ENCODE measurements at regions not wholly inside any gene's neighbourhood (a gene's known extent, or its start where the extent isn't known, plus 50 kb on each side); places are given as distances from the start of the nearest gene placed in this dataset.

- Histone ChIP-seq H3K27me3 (ENCODE audit: control insufficient read depth in 5 of 5, insufficient read depth in 4 of 5, low read length in 5 of 5) (peaks cover 0 to 7% (median 0%) of the 10 kb centered on the region in 5 donors), H3K4me1 (ENCODE audit: control insufficient read depth in 5 of 5, insufficient read depth in 5 of 5, low read length in 5 of 5) (peaks cover 0 to 4% (median 0%) of the 10 kb centered on the region in 5 donors), H3K36me3 (ENCODE audit: control insufficient read depth in 5 of 5, insufficient read depth in 5 of 5, low read length in 5 of 5) (no peaks in the 10 kb centered on the region), H3K27ac (ENCODE audit: low read depth, low read length) (no peak overlapping the region), H3K9me3 (ENCODE audit: control insufficient read depth in 5 of 5, low read length in 5 of 5) (no peaks in the 10 kb centered on the region), H3K9ac (ENCODE audit: low read length in 5 of 5) (no peak overlapping the region), H3K4me3 (ENCODE audit: low read depth in 1 of 5, low read length in 5 of 5) (no peak overlapping the region)
These were observed 86.2 kb upstream of the COL6A5 start for GRCh38 chr3:130259166-130259874.

- Histone ChIP-seq H3K4me3 (ENCODE audit: low read depth in 1 of 5, low read length in 5 of 5) (no peak overlapping the region), H3K27me3 (ENCODE audit: control insufficient read depth in 5 of 5, insufficient read depth in 4 of 5, low read length in 5 of 5) (peaks cover 0 to 7% (median 0%) of the 10 kb centered on the region in 5 donors), H3K9ac (ENCODE audit: low read length in 5 of 5) (no peak overlapping the region), H3K4me1 (ENCODE audit: control insufficient read depth in 5 of 5, insufficient read depth in 5 of 5, low read length in 5 of 5) (peaks cover 0 to 4% (median 0%) of the 10 kb centered on the region in 5 donors), H3K9me3 (ENCODE audit: control insufficient read depth in 5 of 5, low read length in 5 of 5) (no peaks in the 10 kb centered on the region), H3K36me3 (ENCODE audit: control insufficient read depth in 5 of 5, insufficient read depth in 5 of 5, low read length in 5 of 5) (no peaks in the 10 kb centered on the region), H3K27ac (ENCODE audit: low read depth, low read length) (no peak overlapping the region)
These were observed 84.6 kb upstream of the COL6A5 start for GRCh38 chr3:130260918-130261317.

GRCh38 chr3:130263708-130264107 lies 81.8 kb upstream of the COL6A5 start:
- Histone ChIP-seq H3K4me3 (ENCODE audit: low read depth in 1 of 5, low read length in 5 of 5) (no peak overlapping the region), H3K4me1 (ENCODE audit: control insufficient read depth in 5 of 5, insufficient read depth in 5 of 5, low read length in 5 of 5) (peaks cover 0 to 1% (median 0%) of the 10 kb centered on the region in 5 donors), H3K27me3 (ENCODE audit: control insufficient read depth in 5 of 5, insufficient read depth in 4 of 5, low read length in 5 of 5) (no peaks in the 10 kb centered on the region), H3K9ac (ENCODE audit: low read length in 5 of 5) (no peak overlapping the region), H3K36me3 (ENCODE audit: control insufficient read depth in 5 of 5, insufficient read depth in 5 of 5, low read length in 5 of 5) (no peaks in the 10 kb centered on the region), H3K9me3 (ENCODE audit: control insufficient read depth in 5 of 5, low read length in 5 of 5) (no peaks in the 10 kb centered on the region), H3K27ac (ENCODE audit: low read depth, low read length) (no peak overlapping the region)

- Histone ChIP-seq H3K4me1 (ENCODE audit: control insufficient read depth in 5 of 5, insufficient read depth in 5 of 5, low read length in 5 of 5) (no peaks in the 10 kb centered on the region), H3K4me3 (ENCODE audit: low read depth in 1 of 5, low read length in 5 of 5) (no peak overlapping the region), H3K9me3 (ENCODE audit: control insufficient read depth in 5 of 5, low read length in 5 of 5) (no peaks in the 10 kb centered on the region), H3K27me3 (ENCODE audit: control insufficient read depth in 5 of 5, insufficient read depth in 4 of 5, low read length in 5 of 5) (no peaks in the 10 kb centered on the region), H3K9ac (ENCODE audit: low read length in 5 of 5) (no peak overlapping the region), H3K36me3 (ENCODE audit: control insufficient read depth in 5 of 5, insufficient read depth in 5 of 5, low read length in 5 of 5) (no peaks in the 10 kb centered on the region), H3K27ac (ENCODE audit: low read depth, low read length) (no peak overlapping the region)
These were observed 78.7 kb upstream of the COL6A5 start for GRCh38 chr3:130266817-130267216.

- Histone ChIP-seq H3K27ac (ENCODE audit: low read depth, low read length) (no peak overlapping the region), H3K4me1 (ENCODE audit: control insufficient read depth in 5 of 5, insufficient read depth in 5 of 5, low read length in 5 of 5) (no peaks in the 10 kb centered on the region), H3K4me3 (ENCODE audit: low read depth in 1 of 5, low read length in 5 of 5) (no peak overlapping the region), H3K36me3 (ENCODE audit: control insufficient read depth in 5 of 5, insufficient read depth in 5 of 5, low read length in 5 of 5) (no peaks in the 10 kb centered on the region), H3K9me3 (ENCODE audit: control insufficient read depth in 5 of 5, low read length in 5 of 5) (no peaks in the 10 kb centered on the region), H3K27me3 (ENCODE audit: control insufficient read depth in 5 of 5, insufficient read depth in 4 of 5, low read length in 5 of 5) (peaks cover 0 to 5% (median 0%) of the 10 kb centered on the region in 5 donors), H3K9ac (ENCODE audit: low read length in 5 of 5) (no peak overlapping the region)
These were observed 69.2 kb upstream of the COL6A5 start for GRCh38 chr3:130276203-130276803.

- no peaks in the 10 kb centered on the region for H3K9me3 ChIP-seq (ENCODE audit: control insufficient read depth in 5 of 5, low read length in 5 of 5)
- H3K9ac ChIP-seq (ENCODE audit: low read length in 5 of 5), result no peak overlapping the region
- H3K4me3 ChIP-seq (ENCODE audit: low read depth in 1 of 5, low read length in 5 of 5), result no peak overlapping the region
- no peak overlapping the region for H3K27ac ChIP-seq (ENCODE audit: low read depth, low read length)
- no peaks in the 10 kb centered on the region for H3K36me3 ChIP-seq (ENCODE audit: control insufficient read depth in 5 of 5, insufficient read depth in 5 of 5, low read length in 5 of 5)
- H3K4me1 ChIP-seq (ENCODE audit: control insufficient read depth in 5 of 5, insufficient read depth in 5 of 5, low read length in 5 of 5), result no peaks in the 10 kb centered on the region
- H3K27me3 ChIP-seq (ENCODE audit: control insufficient read depth in 5 of 5, insufficient read depth in 4 of 5, low read length in 5 of 5), result peaks cover 0 to 4% (median 0%) of the 10 kb centered on the region in 5 donors
These were observed 56.8 kb upstream of the COL6A5 start for GRCh38 chr3:130288670-130289069.

- Histone ChIP-seq H3K27me3 (ENCODE audit: control insufficient read depth in 5 of 5, insufficient read depth in 4 of 5, low read length in 5 of 5) (peaks cover 0 to 4% (median 0%) of the 10 kb centered on the region in 5 donors), H3K27ac (ENCODE audit: low read depth, low read length) (no peak overlapping the region), H3K4me3 (ENCODE audit: low read depth in 1 of 5, low read length in 5 of 5) (no peak overlapping the region), H3K9ac (ENCODE audit: low read length in 5 of 5) (no peak overlapping the region), H3K9me3 (ENCODE audit: control insufficient read depth in 5 of 5, low read length in 5 of 5) (no peaks in the 10 kb centered on the region), H3K4me1 (ENCODE audit: control insufficient read depth in 5 of 5, insufficient read depth in 5 of 5, low read length in 5 of 5) (no peaks in the 10 kb centered on the region), H3K36me3 (ENCODE audit: control insufficient read depth in 5 of 5, insufficient read depth in 5 of 5, low read length in 5 of 5) (no peaks in the 10 kb centered on the region)
These were observed 54.3 kb upstream of the COL6A5 start for GRCh38 chr3:130291148-130291547.

GRCh38 chr3:130293247-130293646 lies 52.2 kb upstream of the COL6A5 start:
- Histone ChIP-seq H3K9ac (ENCODE audit: low read length in 5 of 5) (no peak overlapping the region), H3K4me3 (ENCODE audit: low read depth in 1 of 5, low read length in 5 of 5) (no peak overlapping the region), H3K9me3 (ENCODE audit: control insufficient read depth in 5 of 5, low read length in 5 of 5) (no peaks in the 10 kb centered on the region), H3K4me1 (ENCODE audit: control insufficient read depth in 5 of 5, insufficient read depth in 5 of 5, low read length in 5 of 5) (no peaks in the 10 kb centered on the region), H3K36me3 (ENCODE audit: control insufficient read depth in 5 of 5, insufficient read depth in 5 of 5, low read length in 5 of 5) (no peaks in the 10 kb centered on the region), H3K27me3 (ENCODE audit: control insufficient read depth in 5 of 5, insufficient read depth in 4 of 5, low read length in 5 of 5) (peaks cover 0 to 4% (median 0%) of the 10 kb centered on the region in 5 donors), H3K27ac (ENCODE audit: low read depth, low read length) (no peak overlapping the region)
